B cell (primary cell): ENCODE measurements at regions not wholly inside any gene's neighbourhood (a gene's known extent, or its start where the extent isn't known, plus 50 kb on each side); places are given as distances from the start of the nearest gene placed in this dataset.

Experiments
- ATAC-seq: fragments of 200-7000 bp; cut with Tn5 transposase; one replicate; pipeline ENCODE4 v1.10.0; 2021; ENCODE audit warnings: low read depth, mild to moderate bottlenecking, moderate number of reproducible peaks, moderate library complexity
- CTCF ChIA-PET: fragments of 350-600 bp; sonication (Branson Sonifier 250); formaldehyde crosslinking; loops from one replicate; lab custom pipeline; 2021; ENCODE audit warnings: antibody characterized with exemption, inconsistent platforms; lab: Charles Lee
- POLR2A ChIA-PET: fragments of 350-600 bp; sonication (Branson Sonifier 250); formaldehyde crosslinking; loops from one replicate; lab custom pipeline; 2021; ENCODE audit warnings: antibody characterized with exemption; lab: Charles Lee
- DNase-seq: peaks from one replicate; pipeline ENCODE4 v3.0.0; 2013
- H2AFZ ChIP-seq: 2 replicates; pipeline ENCODE4 v1.6.1; 2012; ENCODE audit warnings: mild to moderate bottlenecking, low read depth, low read length; ENCODE audit not compliant: insufficient read depth, poor library complexity, severe bottlenecking
- H3K27ac ChIP-seq, 2 donors: 1 replicate in 1 of 2; 2 replicates in 1 of 2; pipeline ENCODE4 v1.5.1; 2012 to 2013; ENCODE audit warnings: low read length in 2 of 2, mild to moderate bottlenecking in 2 of 2, moderate library complexity in 1 of 2
- H3K27me3 ChIP-seq, 4 experiments: fragments of 200-600 bp in 1 of 4; sonication (generic) in 1 of 4; replicated peaks in 1 of 4; 1 replicate in 2 of 4; 2 replicates in 2 of 4; pipeline versions ENCODE4 v1.6.1 to v1.7.0; 2013 to 2016; ENCODE audit warnings: low read length in 3 of 4, mild to moderate bottlenecking in 2 of 4, mixed read lengths in 1 of 4, moderate library complexity in 1 of 4; ENCODE audit not compliant: insufficient read depth in 4 of 4, control insufficient read depth in 3 of 4; ENCODE audit errors: control extremely low read depth in 1 of 4
- H3K36me3 ChIP-seq, 2 experiments: replicated peaks in 1 of 2; 1 replicate in 1 of 2; 2 replicates in 1 of 2; pipeline versions ENCODE4 v1.6.1 to v1.7.1; 2013; ENCODE audit warnings: low read length in 1 of 2; ENCODE audit not compliant: insufficient read depth in 2 of 2, control insufficient read depth in 1 of 2; ENCODE audit errors: control extremely low read depth in 1 of 2, extremely low read depth in 1 of 2
- H3K4me1 ChIP-seq, 2 donors: fragments of 200-600 bp in 1 of 2; sonication (generic) in 1 of 2; 1 replicate in 1 of 2; 2 replicates in 1 of 2; pipeline versions ENCODE4 v1.5.1 to v1.6.1; 2013 to 2017; ENCODE audit warnings: low read length in 2 of 2; ENCODE audit not compliant: control insufficient read depth in 2 of 2, insufficient read depth in 2 of 2
- H3K4me2 ChIP-seq: replicated peaks from 2 replicates; pipeline ENCODE3; 2012; ENCODE audit warnings: mild to moderate bottlenecking, low read depth, low read length; ENCODE audit not compliant: poor library complexity, severe bottlenecking
- H3K4me3 ChIP-seq, 5 experiments: fragments of 200-600 bp in 1 of 5; sonication (generic) in 1 of 5; 1 replicate in 3 of 5; 2 replicates in 2 of 5; pipeline versions ENCODE4 v1.5.1 to v1.7.0; 2011 to 2016; ENCODE audit warnings: low read length in 4 of 5, mild to moderate bottlenecking in 4 of 5, low read depth in 2 of 5, control low read depth in 1 of 5, moderate library complexity in 1 of 5; ENCODE audit not compliant: insufficient read depth in 1 of 5; ENCODE audit errors: control extremely low read depth in 1 of 5, extremely low read depth in 1 of 5
- H3K79me2 ChIP-seq: fragments of 200-600 bp; sonication (generic); one replicate; pipeline ENCODE4 v1.6.0; 2016; ENCODE audit warnings: low read length; ENCODE audit not compliant: control insufficient read depth, insufficient read depth
- H3K9ac ChIP-seq: fragments of 200-600 bp; sonication (generic); 2 replicates; pipeline ENCODE4 v1.6.1; 2017; ENCODE audit warnings: mild to moderate bottlenecking, low read length, moderate library complexity
- H3K9me3 ChIP-seq, 3 donors: one replicate each; pipeline versions ENCODE4 v1.6.1 to v1.7.1; 2013; ENCODE audit warnings: low read length in 2 of 3; ENCODE audit not compliant: control insufficient read depth in 2 of 3, insufficient read depth in 1 of 3; ENCODE audit errors: control extremely low read depth in 1 of 3
- H4K20me1 ChIP-seq: 2 replicates; pipeline ENCODE4 v1.6.0; 2012; ENCODE audit warnings: mild to moderate bottlenecking, low read length; ENCODE audit not compliant: insufficient read depth, control insufficient read depth, poor library complexity, severe bottlenecking
- H3K27ac Mint-ChIP-seq: one replicate; pipeline ENCODE4 v1.8.0; 2021; ENCODE audit warnings: mixed read lengths
- H3K27me3 Mint-ChIP-seq: one replicate; pipeline ENCODE4 v1.8.0; 2021; ENCODE audit warnings: mixed read lengths
- H3K4me1 Mint-ChIP-seq: one replicate; pipeline ENCODE4 v1.8.0; 2021; ENCODE audit warnings: mixed read lengths
- H3K4me3 Mint-ChIP-seq: one replicate; pipeline ENCODE4 v1.8.0; 2021; ENCODE audit warnings: mixed read lengths
- H3K9me3 Mint-ChIP-seq: one replicate; pipeline ENCODE4 v1.8.0; 2022; ENCODE audit warnings: mixed read lengths; ENCODE audit not compliant: insufficient read depth
- EZH2 ChIP-seq: IDR thresholded peaks from 2 replicates; pipeline ENCODE4 v1.6.1; 2012; ENCODE audit warnings: borderline replicate concordance, low read depth, mild to moderate bottlenecking, moderate library complexity, low read length; ENCODE audit not compliant: insufficient read depth, poor library complexity, severe bottlenecking
- WGBS: methylation state at CpG from one replicate; pipeline ENCODE4 v1.1.5; 2013; ENCODE audit warnings: missing lambda C conversion rate; ENCODE audit not compliant: insufficient coverage; 5-methylcytosine and 5-hydroxymethylcytosine counted together
- intact Hi-C: fragments of 100-400 bp; cut with micrococcal nuclease; formaldehyde crosslinking; loops from one replicate; pipeline ENCODE4 v1.10.0; 2022
- TF ChIP-seq, protein P1 (sequence below): fragments of 200-600 bp; IDR thresholded peaks from one replicate; pipeline ENCODE4 v1.8.0; 2022; ENCODE audit warnings: antibody characterized with exemption, mild to moderate bottlenecking

GRCh38 chr2:239661334-239662312 lies 260.8 kb upstream of the HDAC4 start:
- Histone ChIP-seq H3K9me3 (no peaks in the 10 kb centered on the region), H3K4me3 (no peak overlapping the region), H3K4me2 (no peak overlapping the region), H4K20me1 (no peaks in the 10 kb centered on the region), H3K27me3 (peaks cover 0 to 13% (median 1%) of the 10 kb centered on the region in 4 experiments), H3K36me3 (no peaks in the 10 kb centered on the region), H3K79me2 (no peaks in the 10 kb centered on the region), H3K27ac (no peak overlapping the region), H2AFZ (no peak overlapping the region), H3K9ac (no peak overlapping the region), H3K4me1 (no peaks in the 10 kb centered on the region)
- Mint-ChIP-seq H3K4me1 (no peaks in the 10 kb centered on the region), H3K9me3 (no peaks in the 10 kb centered on the region), H3K27me3 (peaks cover 41% of the 10 kb centered on the region), H3K4me3 (no peak overlapping the region), H3K27ac (no peak overlapping the region)
- no peak for ATAC-seq
- WGBS: 90% methylated on average over 9 of the region's 15 CpGs
- no peak for DNase-seq
- ChIA-PET POLR2A (no interaction called here), CTCF (no interaction called here)
- intact Hi-C loops: no loop called here
- no peak for TF ChIP-seq EZH2
- TF ChIP-seq, protein P1, sequence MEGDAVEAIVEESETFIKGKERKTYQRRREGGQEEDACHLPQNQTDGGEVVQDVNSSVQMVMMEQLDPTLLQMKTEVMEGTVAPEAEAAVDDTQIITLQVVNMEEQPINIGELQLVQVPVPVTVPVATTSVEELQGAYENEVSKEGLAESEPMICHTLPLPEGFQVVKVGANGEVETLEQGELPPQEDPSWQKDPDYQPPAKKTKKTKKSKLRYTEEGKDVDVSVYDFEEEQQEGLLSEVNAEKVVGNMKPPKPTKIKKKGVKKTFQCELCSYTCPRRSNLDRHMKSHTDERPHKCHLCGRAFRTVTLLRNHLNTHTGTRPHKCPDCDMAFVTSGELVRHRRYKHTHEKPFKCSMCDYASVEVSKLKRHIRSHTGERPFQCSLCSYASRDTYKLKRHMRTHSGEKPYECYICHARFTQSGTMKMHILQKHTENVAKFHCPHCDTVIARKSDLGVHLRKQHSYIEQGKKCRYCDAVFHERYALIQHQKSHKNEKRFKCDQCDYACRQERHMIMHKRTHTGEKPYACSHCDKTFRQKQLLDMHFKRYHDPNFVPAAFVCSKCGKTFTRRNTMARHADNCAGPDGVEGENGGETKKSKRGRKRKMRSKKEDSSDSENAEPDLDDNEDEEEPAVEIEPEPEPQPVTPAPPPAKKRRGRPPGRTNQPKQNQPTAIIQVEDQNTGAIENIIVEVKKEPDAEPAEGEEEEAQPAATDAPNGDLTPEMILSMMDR: no peak
